H1 (cell line): ENCODE measurements at regions not wholly inside any gene's neighbourhood (a gene's known extent, or its start where the extent isn't known, plus 50 kb on each side); places are given as distances from the start of the nearest gene placed in this dataset.

ENCODE experiments used
- CTCF ChIA-PET: fragments of 300-600 bp; sonication (Branson Sonifier 250); formaldehyde crosslinking; loops from one replicate; lab custom pipeline; 2021; ENCODE audit not compliant: partially characterized antibody; lab: Charles Lee
- POLR2A ChIA-PET: fragments of 300-600 bp; sonication (Branson Sonifier 250); formaldehyde crosslinking; loops from one replicate; lab custom pipeline; 2021; ENCODE audit warnings: inconsistent platforms; ENCODE audit not compliant: partially characterized antibody; lab: Charles Lee
- DNase-seq, 2 experiments: peaks; one replicate each; pipeline versions ENCODE4 v3.0.0 to v3.0.0-alpha.2; 2010 to 2022; ENCODE audit warnings: low spot score in 2 of 2, low read depth in 1 of 2, mixed read lengths in 1 of 2
- FAIRE-seq: peaks from 2 replicates; lab custom pipeline; 2011; peaks lifted over from hg19 to GRCh38; lab: Jason Lieb, UNC
- H2AFZ ChIP-seq: 2 replicates; pipeline ENCODE4 v1.8.1; 2012; ENCODE audit warnings: low read length, inconsistent platforms
- H2AK5ac ChIP-seq: 2 replicates; pipeline ENCODE4 v1.6.1; 2013; ENCODE audit warnings: low read depth, low read length
- H2BK120ac ChIP-seq: replicated peaks from 2 replicates; pipeline ENCODE3; 2013; ENCODE audit warnings: low read depth, low read length, inconsistent platforms
- H2BK12ac ChIP-seq: 2 replicates; pipeline ENCODE4 v1.6.1; 2013; ENCODE audit warnings: low read depth, low read length
- H2BK15ac ChIP-seq: 2 replicates; pipeline ENCODE4 v1.6.1; 2013; ENCODE audit warnings: low read length
- H2BK20ac ChIP-seq: 2 replicates; pipeline ENCODE4 v1.6.1; 2013; ENCODE audit warnings: low read length
- H2BK5ac ChIP-seq: 2 replicates; pipeline ENCODE4 v1.6.1; 2013; ENCODE audit warnings: low read depth, low read length
- H3K14ac ChIP-seq: 2 replicates; pipeline ENCODE4 v1.6.1; 2013; ENCODE audit warnings: inconsistent platforms; ENCODE audit not compliant: insufficient read length
- H3K18ac ChIP-seq: 2 replicates; pipeline ENCODE4 v1.6.1; 2013; ENCODE audit warnings: low read length; ENCODE audit errors: extremely low read depth
- H3K23ac ChIP-seq: 2 replicates; pipeline ENCODE4 v1.6.1; 2013; ENCODE audit warnings: inconsistent platforms; ENCODE audit not compliant: insufficient read length
- H3K23me2 ChIP-seq: 2 replicates; pipeline ENCODE4 v1.6.1; 2013; ENCODE audit warnings: low read depth, low read length
- H3K27ac ChIP-seq: 2 replicates; pipeline ENCODE4 v1.6.1; 2011; ENCODE audit warnings: low read depth, low read length, inconsistent platforms
- H3K27me3 ChIP-seq, 4 experiments: replicated peaks in 1 of 4; 1 replicate in 1 of 4; 2 replicates in 3 of 4; pipeline versions ENCODE4 v1.6.1 to v1.8.1; 2011 to 2013; ENCODE audit warnings: low read length in 3 of 4, mild to moderate bottlenecking in 3 of 4, inconsistent platforms in 2 of 4, mixed read lengths in 2 of 4, moderate library complexity in 1 of 4; ENCODE audit not compliant: control insufficient read depth in 3 of 4, insufficient read depth in 3 of 4; ENCODE audit errors: extremely low read depth in 1 of 4
- H3K36me3 ChIP-seq, 4 experiments: 2 replicates each; pipeline versions ENCODE4 v1.6.1 to v1.8.1; 2011 to 2013; ENCODE audit warnings: mild to moderate bottlenecking in 4 of 4, low read length in 3 of 4, moderate library complexity in 2 of 4, control low read depth in 1 of 4, inconsistent platforms in 1 of 4; ENCODE audit not compliant: insufficient read depth in 4 of 4, control insufficient read depth in 2 of 4
- H3K4ac ChIP-seq: replicated peaks from 2 replicates; pipeline ENCODE3; 2013; ENCODE audit warnings: low read length, low read depth, mixed read lengths, inconsistent platforms; ENCODE audit not compliant: insufficient read length
- H3K4me1 ChIP-seq, 4 experiments: replicated peaks in 1 of 4; 1 replicate in 1 of 4; 2 replicates in 3 of 4; pipeline versions ENCODE4 v1.6.1 to v1.8.1; 2011 to 2013; ENCODE audit warnings: low read length in 3 of 4, inconsistent platforms in 2 of 4, mixed read lengths in 1 of 4; ENCODE audit not compliant: insufficient read depth in 4 of 4, control insufficient read depth in 3 of 4
- H3K4me2 ChIP-seq, 2 experiments: 2 replicates each; pipeline versions ENCODE4 v1.6.1 to v1.8.1; 2011 to 2013; ENCODE audit warnings: low read depth in 2 of 2, low read length in 2 of 2, control low read depth in 1 of 2, inconsistent platforms in 1 of 2, mild to moderate bottlenecking in 1 of 2; ENCODE audit not compliant: insufficient read depth in 1 of 2
- H3K4me3 ChIP-seq, 4 experiments: fragments of 200-600, 300-600 bp in 1 of 4; sonication (generic), shearing (Covaris generic), sonication (Bioruptor Twin) in 1 of 4; 2 replicates each; pipeline versions ENCODE4 v1.5.1 to v1.8.1; 2011 to 2016; ENCODE audit warnings: low read length in 4 of 4, low read depth in 3 of 4, control low read depth in 2 of 4, inconsistent platforms in 2 of 4, mild to moderate bottlenecking in 2 of 4, mixed read lengths in 1 of 4, moderate library complexity in 1 of 4; ENCODE audit not compliant: insufficient read depth in 2 of 4; ENCODE audit errors: extremely low read depth in 1 of 4
- H3K56ac ChIP-seq: replicated peaks from 2 replicates; pipeline ENCODE3; 2013; ENCODE audit warnings: low read depth, mild to moderate bottlenecking, mixed read lengths, low read length, inconsistent platforms; ENCODE audit not compliant: insufficient read length
- H3K79me1 ChIP-seq: 2 replicates; pipeline ENCODE4 v1.6.1; 2013; ENCODE audit warnings: low read depth, low read length, control low read depth
- H3K79me2 ChIP-seq, 2 experiments: 2 replicates each; pipeline versions ENCODE4 v1.6.1 to v1.8.1; 2012 to 2013; ENCODE audit warnings: low read length in 2 of 2, mild to moderate bottlenecking in 2 of 2, inconsistent platforms in 1 of 2; ENCODE audit not compliant: insufficient read depth in 2 of 2, control insufficient read depth in 1 of 2
- H3K9ac ChIP-seq, 4 experiments: replicated peaks in 1 of 4; 1 replicate in 1 of 4; 2 replicates in 3 of 4; pipeline versions ENCODE4 v1.6.1 to v1.8.1; 2011 to 2013; ENCODE audit warnings: low read depth in 3 of 4, low read length in 3 of 4, control low read depth in 2 of 4, mild to moderate bottlenecking in 2 of 4, moderate library complexity in 2 of 4, inconsistent platforms in 1 of 4; ENCODE audit errors: extremely low read depth in 1 of 4
- H3K9me3 ChIP-seq, 2 experiments: 2 replicates each; pipeline versions ENCODE4 v1.6.1 to v1.8.1; 2012 to 2013; ENCODE audit warnings: mild to moderate bottlenecking in 2 of 2, moderate library complexity in 2 of 2, control low read depth in 1 of 2, inconsistent platforms in 1 of 2, low read depth in 1 of 2, low read length in 1 of 2, mixed read lengths in 1 of 2; ENCODE audit not compliant: insufficient read depth in 2 of 2
- H4K20me1 ChIP-seq, 2 experiments: replicated peaks in 1 of 2; 2 replicates each; pipeline versions ENCODE3 to v1.8.1; 2011 to 2013; ENCODE audit warnings: inconsistent platforms in 2 of 2, low read length in 2 of 2, mild to moderate bottlenecking in 1 of 2; ENCODE audit not compliant: insufficient read depth in 2 of 2, control insufficient read depth in 1 of 2
- H4K5ac ChIP-seq: 2 replicates; pipeline ENCODE4 v1.6.1; 2013; ENCODE audit warnings: low read length, low read depth, mixed read lengths, inconsistent platforms; ENCODE audit not compliant: insufficient read length
- H4K8ac ChIP-seq: 2 replicates; pipeline ENCODE4 v1.8.0; 2013; ENCODE audit warnings: mild to moderate bottlenecking, moderate library complexity, low read length, inconsistent platforms; ENCODE audit not compliant: insufficient read depth; ENCODE audit errors: extremely low read depth
- H4K91ac ChIP-seq: replicated peaks from 2 replicates; pipeline ENCODE3; 2013; ENCODE audit warnings: low read length, mixed read lengths, inconsistent platforms; ENCODE audit not compliant: insufficient read length
- CTBP2 ChIP-seq: IDR thresholded peaks from 2 replicates; pipeline ENCODE4 v1.7.0; 2011; ENCODE audit warnings: borderline replicate concordance, mild to moderate bottlenecking, moderate library complexity, mixed read lengths, low read length; ENCODE audit not compliant: insufficient read depth, insufficient read length
- RAD21 ChIP-seq, 2 experiments: IDR thresholded peaks in 1 of 2; conservative IDR thresholded peaks in 1 of 2; 2 replicates each; pipeline ENCODE4 v1.6.1; 2011; ENCODE audit warnings: low read depth in 2 of 2, low read length in 2 of 2, improper control_type of control experiment in 1 of 2, inconsistent platforms in 1 of 2, mild to moderate bottlenecking in 1 of 2, moderate library complexity in 1 of 2
- SIX5 ChIP-seq: IDR thresholded peaks from 2 replicates; pipeline ENCODE4 v1.6.1; 2011; ENCODE audit warnings: mild to moderate bottlenecking, low read depth, low read length
- WGBS, 2 experiments: shearing (Covaris generic) in 1 of 2; methylation state at CpG; one replicate each; pipeline versions ENCODE4 v1.1.6 to v1.1.7; 2013 to 2015; ENCODE audit warnings: low lambda C conversion rate in 2 of 2, mixed read lengths in 2 of 2, inconsistent platforms in 1 of 2, low coverage in 1 of 2, missing lambda C conversion rate in 1 of 2; ENCODE audit not compliant: insufficient replicate concordance in 2 of 2, insufficient coverage in 1 of 2, insufficient read length in 1 of 2; ENCODE audit errors: extremely low coverage in 1 of 2, missing lambda C conversion rate in 1 of 2; 5-methylcytosine and 5-hydroxymethylcytosine counted together
- TF ChIP-seq, protein P1 (sequence below), 3 experiments: IDR thresholded peaks; 1 replicate in 2 of 3; 2 replicates in 1 of 3; pipeline versions ENCODE4 v1.5.1 to v1.6.1; 2011; ENCODE audit warnings: low read length in 3 of 3, mild to moderate bottlenecking in 3 of 3, inconsistent platforms in 2 of 3, low read depth in 1 of 3, moderate library complexity in 1 of 3; ENCODE audit not compliant: insufficient read depth in 1 of 3; ENCODE audit errors: control extremely low read depth in 1 of 3
- TF ChIP-seq, protein P2 (sequence below): IDR thresholded peaks from 2 replicates; pipeline ENCODE4 v1.6.1; 2011; ENCODE audit warnings: low read depth, mild to moderate bottlenecking, low read length; ENCODE audit not compliant: insufficient read depth

DNA sequence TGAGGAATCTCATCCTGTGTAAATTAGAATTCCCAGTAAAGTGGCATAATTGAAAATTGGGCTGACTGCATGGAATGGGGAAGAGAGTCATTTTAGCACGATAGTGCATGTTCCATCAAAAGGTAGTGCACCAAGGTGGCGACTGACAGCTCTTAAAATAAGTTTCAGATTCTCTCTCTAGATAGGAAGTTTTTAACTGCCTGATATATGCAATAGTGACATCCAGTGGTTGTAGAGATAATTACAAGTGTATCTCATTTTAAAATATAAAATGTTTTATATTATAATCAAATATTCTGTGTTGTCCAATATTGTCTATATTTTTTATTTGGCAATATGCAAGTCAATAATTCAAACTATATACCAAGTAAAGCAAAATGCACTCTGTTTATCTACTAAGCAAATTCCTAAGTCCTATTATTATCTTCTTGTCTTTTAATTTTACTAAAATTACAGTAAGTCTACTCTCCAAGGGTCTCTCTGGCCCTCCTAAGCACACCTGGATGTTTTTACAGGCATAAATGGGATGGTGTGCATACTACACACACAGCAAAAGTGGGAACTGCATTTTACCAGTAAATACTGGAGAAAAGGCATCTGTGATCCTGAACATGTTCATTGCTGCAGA, 397.7 kb upstream of the HNRNPA3 start:
- H4K5ac ChIP-seq, result peak overlapping the region; percentile 29
- H4K20me1 ChIP-seq, result no peaks in the 10 kb centered on the region
- no peak overlapping the region for H4K8ac ChIP-seq
- H2AFZ ChIP-seq, result no peak overlapping the region
- no peak overlapping the region for H3K14ac ChIP-seq
- 31% methylated on average over 2 of the region's 2 CpGs; no CpG with 5 or more reads in 1 of the 2 experiments for WGBS, 2 experiments
- peak; percentile 50 for FAIRE-seq
- H2AK5ac ChIP-seq, result no peak overlapping the region
- TF ChIP-seq SIX5 (no peak), CTBP2 (no peak), RAD21 (IDR thresholded peaks at IDR 0.05 in 1 of 2, conservative IDR thresholded peaks at IDR 0.05 in 1 of 2; ENCODE audit: low read depth in 2 of 2, low read length in 2 of 2) (peak; percentile 76 to 79)
- TF ChIP-seq, protein P1, sequence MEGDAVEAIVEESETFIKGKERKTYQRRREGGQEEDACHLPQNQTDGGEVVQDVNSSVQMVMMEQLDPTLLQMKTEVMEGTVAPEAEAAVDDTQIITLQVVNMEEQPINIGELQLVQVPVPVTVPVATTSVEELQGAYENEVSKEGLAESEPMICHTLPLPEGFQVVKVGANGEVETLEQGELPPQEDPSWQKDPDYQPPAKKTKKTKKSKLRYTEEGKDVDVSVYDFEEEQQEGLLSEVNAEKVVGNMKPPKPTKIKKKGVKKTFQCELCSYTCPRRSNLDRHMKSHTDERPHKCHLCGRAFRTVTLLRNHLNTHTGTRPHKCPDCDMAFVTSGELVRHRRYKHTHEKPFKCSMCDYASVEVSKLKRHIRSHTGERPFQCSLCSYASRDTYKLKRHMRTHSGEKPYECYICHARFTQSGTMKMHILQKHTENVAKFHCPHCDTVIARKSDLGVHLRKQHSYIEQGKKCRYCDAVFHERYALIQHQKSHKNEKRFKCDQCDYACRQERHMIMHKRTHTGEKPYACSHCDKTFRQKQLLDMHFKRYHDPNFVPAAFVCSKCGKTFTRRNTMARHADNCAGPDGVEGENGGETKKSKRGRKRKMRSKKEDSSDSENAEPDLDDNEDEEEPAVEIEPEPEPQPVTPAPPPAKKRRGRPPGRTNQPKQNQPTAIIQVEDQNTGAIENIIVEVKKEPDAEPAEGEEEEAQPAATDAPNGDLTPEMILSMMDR (IDR thresholded peaks at IDR 0.05; ENCODE audit: control extremely low read depth in 1 of 3, insufficient read depth in 1 of 3, low read depth in 1 of 3, low read length in 3 of 3), result peak in 2 of 3 experiments; percentile 29 to 47; a peak in 2 of 4 replicates
- TF ChIP-seq, protein P2, sequence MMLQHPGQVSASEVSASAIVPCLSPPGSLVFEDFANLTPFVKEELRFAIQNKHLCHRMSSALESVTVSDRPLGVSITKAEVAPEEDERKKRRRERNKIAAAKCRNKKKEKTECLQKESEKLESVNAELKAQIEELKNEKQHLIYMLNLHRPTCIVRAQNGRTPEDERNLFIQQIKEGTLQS, result no peak
- TF ChIP-seq, all 59 proteins: peak for 2
- Histone ChIP-seq H2BK5ac (no peak overlapping the region), H2BK120ac (no peak overlapping the region), H2BK15ac (no peak overlapping the region), H3K9me3 (no peaks in the 10 kb centered on the region), H3K36me3 (no peaks in the 10 kb centered on the region), H3K23me2 (no peaks in the 10 kb centered on the region; the same call in 1 of the 2 replicates), H3K79me1 (no peaks in the 10 kb centered on the region), H3K18ac (no peak overlapping the region), H3K27me3 (no peaks in the 10 kb centered on the region; a peak in 1 of 7 replicates), H4K91ac (no peak overlapping the region), H3K56ac (no peak overlapping the region), H3K23ac (no peak overlapping the region), H3K4ac (no peak overlapping the region), H3K4me2 (no peak overlapping the region), H3K4me1 (peaks cover 5 to 22% (median 16%) of the 10 kb centered on the region in 4 experiments; a peak in 5 of 7 replicates), H3K79me2 (no peaks in the 10 kb centered on the region), H2BK12ac (no peak overlapping the region), H2BK20ac (no peak overlapping the region), H3K27ac (no peak overlapping the region), H3K4me3 (no peak overlapping the region), H3K9ac (no peak overlapping the region)
- POLR2A ChIA-PET, result no interaction called here
- CTCF ChIA-PET, result interaction anchor here (0.6 to 3.4 kb wide), 43 partner anchors 7 to 688 kb away, joined by 3 to 39 read pairs (median 5); no protein-coding TSS in a partner anchor
- no peak for DNase-seq
